ENCODE measurements at regions not wholly inside any gene's neighbourhood (a gene's known extent, or its start where the extent isn't known, plus 50 kb on each side); places are given as distances from the start of the nearest gene placed in this dataset.

DNA sequence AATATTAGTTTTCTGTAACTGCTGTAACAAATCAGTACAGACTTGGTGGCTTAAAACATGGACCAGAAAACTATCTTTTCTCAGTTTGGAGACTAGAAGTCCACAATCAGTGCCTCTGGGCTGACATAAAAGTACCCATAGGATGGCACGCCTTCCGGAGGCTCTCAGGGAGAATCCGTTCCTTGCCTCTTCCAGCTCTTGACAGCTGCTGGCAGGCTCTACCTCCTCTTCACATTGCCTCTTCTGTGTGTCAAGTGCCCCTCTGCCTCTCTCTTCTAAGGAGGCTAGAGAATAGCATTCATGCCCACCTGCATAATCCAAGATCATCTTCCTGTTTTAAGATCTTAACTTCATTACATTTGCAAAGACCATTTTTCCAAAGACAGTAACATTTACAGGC is 1194.2 kb downstream of the EFNB2 start (continued):
- TF ChIP-seq SUZ12 (IDR thresholded peaks at IDR 0.05; ENCODE audit: low read length) (no peak), CTBP2 (IDR thresholded peaks at IDR 0.05; ENCODE audit: borderline replicate concordance, insufficient read depth, insufficient read length, low read length) (no peak), RNF2 (IDR thresholded peaks at IDR 0.05; ENCODE audit: borderline replicate concordance, low read depth, low read length, missing control alignments, poor library complexity, severe bottlenecking) (no peak), RBBP5 (IDR thresholded peaks at IDR 0.05; ENCODE audit: borderline replicate concordance, low read depth, low read length) (no peak), RAD21 (IDR thresholded peaks at IDR 0.05 in 1 of 2, conservative IDR thresholded peaks at IDR 0.05 in 1 of 2; ENCODE audit: low read depth in 2 of 2, low read length in 2 of 2) (no peak)
